RCC 7860 (cell line): ENCODE measurements at regions not wholly inside any gene's neighbourhood (a gene's known extent, or its start where the extent isn't known, plus 50 kb on each side); places are given as distances from the start of the nearest gene placed in this dataset.

Experiments used
- DNase-seq: peaks from one replicate; pipeline ENCODE4 v3.0.0-alpha.2; 2015; ENCODE audit warnings: low spot score
- FAIRE-seq: peaks from 2 replicates; lab custom pipeline; 2012; peaks lifted over from hg19 to GRCh38; lab: Jason Lieb, UNC

- FAIRE-seq (no peak), DNase-seq (no peak)
Measured at GRCh38 chr3:13176445-13176844, 103.2 kb upstream of the IQSEC1 start.

- FAIRE-seq (no peak), DNase-seq (no peak)
Measured at GRCh38 chr3:13174803-13175135, 101.5 kb upstream of the IQSEC1 start.

- no peak for FAIRE-seq
- no peak for DNase-seq
Measured at GRCh38 chr3:13174011-13174802, 101.0 kb upstream of the IQSEC1 start.

GRCh38 chr3:13173186-13173585 is 100.0 kb upstream of the IQSEC1 start:
- FAIRE-seq (no peak), DNase-seq (no peak)

- no peak for FAIRE-seq
- no peak for DNase-seq
Measured at GRCh38 chr3:13172644-13173013, 99.4 kb upstream of the IQSEC1 start.

- FAIRE-seq = no peak
Measured at GRCh38 chr3:13171704-13172643, 98.7 kb upstream of the IQSEC1 start.

GRCh38 chr3:13170317-13170716 is 97.1 kb upstream of the IQSEC1 start:
- FAIRE-seq (no peak), DNase-seq (no peak)

More at GRCh38 chr3:13171704-13172643, 98.7 kb upstream of the IQSEC1 start:
- no peak for DNase-seq

GRCh38 chr3:13168391-13168790 is 95.2 kb upstream of the IQSEC1 start:
- FAIRE-seq = no peak
- DNase-seq = no peak

- FAIRE-seq (no peak), DNase-seq (no peak)
Measured at GRCh38 chr3:13167829-13168228, 94.6 kb upstream of the IQSEC1 start.

GRCh38 chr3:13167064-13167743 is 94.0 kb upstream of the IQSEC1 start:
- FAIRE-seq (no peak), DNase-seq (no peak)

GRCh38 chr3:13166243-13167063 is 93.2 kb upstream of the IQSEC1 start:
- no peak for FAIRE-seq
- no peak for DNase-seq

GRCh38 chr3:13165576-13165975 is 92.3 kb upstream of the IQSEC1 start:
- DNase-seq (no peak), FAIRE-seq (no peak)

- no peak for DNase-seq
- no peak for FAIRE-seq
Measured at GRCh38 chr3:13164893-13165492, 91.8 kb upstream of the IQSEC1 start.

GRCh38 chr3:13163848-13164382 is 90.7 kb upstream of the IQSEC1 start:
- DNase-seq = no peak
- no peak for FAIRE-seq

- FAIRE-seq = no peak
- DNase-seq = no peak
Measured at GRCh38 chr3:13162549-13163320, 89.5 kb upstream of the IQSEC1 start.

GRCh38 chr3:13161771-13162535 is 88.7 kb upstream of the IQSEC1 start:
- no peak for FAIRE-seq
- DNase-seq = no peak

- no peak for FAIRE-seq
- no peak for DNase-seq
Measured at GRCh38 chr3:13161021-13161759, 88.0 kb upstream of the IQSEC1 start.

GRCh38 chr3:13160619-13161018 is 87.4 kb upstream of the IQSEC1 start:
- FAIRE-seq = no peak
- DNase-seq = no peak
